Psoas muscle (tissue), 7 donors: ENCODE measurements at regions not wholly inside any gene's neighbourhood (a gene's known extent, or its start where the extent isn't known, plus 50 kb on each side); places are given as distances from the start of the nearest gene placed in this dataset.

ENCODE experiments used
- ATAC-seq, 4 donors: fragments of 200-7000 bp; cut with Tn5 transposase; one replicate each; pipeline ENCODE4 v1.9.1; 2020; ENCODE audit warnings: moderate library complexity in 3 of 4, mild to moderate bottlenecking in 2 of 4
- DNase-seq, 2 donors: peaks; one replicate each; pipeline ENCODE4 v3.0.0-alpha.2; 2020
- H3K27ac ChIP-seq: fragments of 200-600 bp; one replicate; pipeline ENCODE4 v1.8.0; 2022
- H3K27me3 ChIP-seq, 3 donors: fragments of 200-600 bp in 1 of 3; one replicate each; pipeline versions ENCODE4 v1.6.1 to v1.8.0; 2013 to 2022; ENCODE audit warnings: low read length in 2 of 3, mild to moderate bottlenecking in 2 of 3, moderate library complexity in 1 of 3; ENCODE audit not compliant: insufficient read depth in 3 of 3
- H3K36me3 ChIP-seq, 2 donors: fragments of 200-600 bp in 1 of 2; one replicate each; pipeline versions ENCODE4 v1.6.1 to v1.8.0; 2013 to 2022; ENCODE audit warnings: low read depth in 1 of 2, mild to moderate bottlenecking in 1 of 2, moderate library complexity in 1 of 2; ENCODE audit not compliant: insufficient read depth in 1 of 2
- H3K4me1 ChIP-seq: fragments of 200-600 bp; one replicate; pipeline ENCODE4 v1.8.0; 2022
- H3K4me3 ChIP-seq: fragments of 200-600 bp; one replicate; pipeline ENCODE4 v1.8.0; 2022; ENCODE audit warnings: mild to moderate bottlenecking
- H3K9me3 ChIP-seq: fragments of 200-600 bp; one replicate; pipeline ENCODE4 v1.8.0; 2022
- CTCF ChIP-seq: fragments of 200-600 bp; IDR thresholded peaks from one replicate; pipeline ENCODE4 v1.8.0; 2022; ENCODE audit warnings: antibody characterized with exemption
- WGBS, 3 donors: extraction: QIAGEN DNeasy Blood & Tissue Kit; methylation state at CpG; one replicate each; pipeline versions ENCODE4 v1.1.6 to v1.1.7; 2013; 5-methylcytosine and 5-hydroxymethylcytosine counted together
- intact Hi-C, 2 donors: fragments of 100-400 bp; cut with DNase I; formaldehyde crosslinking; loops; one replicate each; pipeline versions ENCODE4 v1.11.0 to v1.14.2; 2022
- donor health status: healthy with polysubstance abuse.
- donor health status: DM: no; HTN: no; CAD: no; lungs with moderate emphysema.
- donor health status: Bipolar disorder and iron deficiency.
- donor health status: healthy.
- donor health status: DM: yes; HTN: yes; CAD: no.
- donor health status: DM: no; HTN: no; CAD: no.
- donor health status: DM: yes; HTN: yes; CAD: no.

GRCh38 chr16:9679213-9679767 is 502.9 kb downstream of the GRIN2A start:
- 12 to 21% (median 16%) methylated on average over 11 of the region's 11 CpGs for WGBS, 3 donors
- ATAC-seq: no peak
- peaks cover 0 to 2% (median 0%) of the 10 kb centered on the region in 3 donors for H3K27me3 ChIP-seq
- no peak overlapping the region for H3K27ac ChIP-seq
- intact Hi-C loops: no loop called here
- H3K36me3 ChIP-seq: no peaks in the 10 kb centered on the region
- H3K4me1 ChIP-seq: no peaks in the 10 kb centered on the region
- no peak overlapping the region for H3K4me3 ChIP-seq
- no peak for DNase-seq
- no peak for TF ChIP-seq CTCF
- peaks cover 9% of the 10 kb centered on the region for H3K9me3 ChIP-seq

- 56 to 65% (median 65%) methylated on average over 7 of the region's 7 CpGs for WGBS, 3 donors
- Histone ChIP-seq H3K4me1 (no peaks in the 10 kb centered on the region), H3K27ac (no peak overlapping the region), H3K27me3 (peaks cover 0 to 2% (median 0%) of the 10 kb centered on the region in 3 donors), H3K4me3 (no peak overlapping the region), H3K36me3 (no peaks in the 10 kb centered on the region), H3K9me3 (peaks cover 9% of the 10 kb centered on the region)
- DNase-seq: no peak
- no peak for TF ChIP-seq CTCF
- intact Hi-C loops: no loop called here
- no peak for ATAC-seq
Observed at GRCh38 chr16:9680019-9680655, 502.1 kb downstream of the GRIN2A start.

GRCh38 chr16:9680968-9681367 is 501.3 kb downstream of the GRIN2A start:
- no peak for DNase-seq
- no peaks in the 10 kb centered on the region for H3K36me3 ChIP-seq
- no peaks in the 10 kb centered on the region for H3K4me1 ChIP-seq
- no peak for TF ChIP-seq CTCF
- H3K27ac ChIP-seq: no peak overlapping the region
- peaks cover 9% of the 10 kb centered on the region for H3K9me3 ChIP-seq
- ATAC-seq: no peak
- H3K4me3 ChIP-seq: no peak overlapping the region
- WGBS, 3 donors: 85 to 88% (median 87%) methylated on average over 2 of the region's 2 CpGs
- intact Hi-C loops: no loop called here
- peaks cover 0 to 2% (median 0%) of the 10 kb centered on the region in 3 donors for H3K27me3 ChIP-seq

GRCh38 chr16:9681508-9681907 is 500.7 kb downstream of the GRIN2A start:
- Histone ChIP-seq H3K4me1 (no peaks in the 10 kb centered on the region), H3K4me3 (no peak overlapping the region), H3K36me3 (no peaks in the 10 kb centered on the region), H3K27ac (no peak overlapping the region), H3K9me3 (peaks cover 9% of the 10 kb centered on the region), H3K27me3 (peaks cover 0 to 2% (median 0%) of the 10 kb centered on the region in 3 donors)
- DNase-seq: no peak
- no peak for ATAC-seq
- intact Hi-C loops: no loop called here
- TF ChIP-seq CTCF: no peak
- WGBS, 3 donors: 72 to 78% (median 73%) methylated on average over 9 of the region's 9 CpGs

- WGBS, 3 donors: 53 to 56% (median 56%) methylated on average over 2 of the region's 2 CpGs
- TF ChIP-seq CTCF: no peak
Observed at GRCh38 chr16:9682320-9682719, 499.9 kb downstream of the GRIN2A start.

More at GRCh38 chr16:9682320-9682719, 499.9 kb downstream of the GRIN2A start:
- H3K27me3 ChIP-seq: peaks cover 0 to 2% (median 0%) of the 10 kb centered on the region in 3 donors
- intact Hi-C loops: no loop called here
- ATAC-seq (no peak), DNase-seq (no peak)
- H3K4me3 ChIP-seq: no peak overlapping the region
- no peaks in the 10 kb centered on the region for H3K36me3 ChIP-seq
- no peak overlapping the region for H3K27ac ChIP-seq
- H3K4me1 ChIP-seq: no peaks in the 10 kb centered on the region
- H3K9me3 ChIP-seq: peaks cover 9% of the 10 kb centered on the region
